Naive thymus-derived CD4-positive, alpha-beta T cell (primary cell): ENCODE measurements at regions not wholly inside any gene's neighbourhood (a gene's known extent, or its start where the extent isn't known, plus 50 kb on each side); places are given as distances from the start of the nearest gene placed in this dataset.
"Not testable (repeated sequence)": the region's sequence is repeated elsewhere in the genome, so short reads cannot be mapped to it uniquely, and the experiment has no call there.

Source experiments
- ATAC-seq: fragments of 150-1000 bp; cut with Tn5 transposase; 2 replicates; pipeline ENCODE4 v1.10.0; 2021; ENCODE audit warnings: mild to moderate bottlenecking, moderate library complexity
- CTCF ChIA-PET: fragments of 350-600 bp; sonication (Branson Sonifier 250); formaldehyde crosslinking; loops from one replicate; lab custom pipeline; 2021; ENCODE audit warnings: antibody characterized with exemption; lab: Charles Lee
- POLR2A ChIA-PET: fragments of 350-600 bp; sonication (Branson Sonifier 250); formaldehyde crosslinking; loops from one replicate; lab custom pipeline; 2021; ENCODE audit warnings: antibody characterized with exemption, inconsistent platforms; lab: Charles Lee
- DNase-seq, 9 donors: peaks; one replicate each; pipeline versions ENCODE4 v3.0.0 to v3.0.0-alpha.2; 2020 to 2022; ENCODE audit warnings: mixed read lengths in 1 of 9
- H3K27ac ChIP-seq: one replicate; pipeline ENCODE4 v1.7.0; 2013; ENCODE audit warnings: mild to moderate bottlenecking, low read depth, low read length, moderate library complexity
- H3K27me3 ChIP-seq, 2 donors: one replicate each; pipeline ENCODE4 v1.7.0; 2013; ENCODE audit warnings: low read length in 2 of 2, mild to moderate bottlenecking in 2 of 2, moderate library complexity in 2 of 2; ENCODE audit not compliant: control insufficient read depth in 2 of 2, insufficient read depth in 2 of 2
- H3K36me3 ChIP-seq, 3 experiments: 1 replicate in 2 of 3; 2 replicates in 1 of 3; pipeline ENCODE4 v1.7.0; 2013; ENCODE audit warnings: low read length in 3 of 3, mild to moderate bottlenecking in 3 of 3, moderate library complexity in 1 of 3; ENCODE audit not compliant: insufficient read depth in 3 of 3, control insufficient read depth in 2 of 3
- H3K4me1 ChIP-seq, 2 donors: one replicate each; pipeline ENCODE4 v1.7.0; 2013; ENCODE audit warnings: low read length in 2 of 2, mild to moderate bottlenecking in 2 of 2, moderate library complexity in 1 of 2; ENCODE audit not compliant: control insufficient read depth in 2 of 2, insufficient read depth in 2 of 2
- H3K4me3 ChIP-seq: 2 replicates; pipeline ENCODE4 v1.7.0; 2013; ENCODE audit warnings: mild to moderate bottlenecking, low read length
- H3K9me3 ChIP-seq, 3 experiments: 1 replicate in 2 of 3; 2 replicates in 1 of 3; pipeline ENCODE4 v1.7.0; 2013; ENCODE audit warnings: low read length in 3 of 3; ENCODE audit not compliant: control insufficient read depth in 2 of 3
- H3K27ac Mint-ChIP-seq, 9 donors: one replicate each; pipeline ENCODE4 v1.8.0; 2020 to 2022; ENCODE audit warnings: mixed read lengths in 9 of 9, mild to moderate bottlenecking in 8 of 9, moderate library complexity in 5 of 9, inconsistent platforms in 2 of 9
- H3K27me3 Mint-ChIP-seq, 5 donors: one replicate each; pipeline ENCODE4 v1.8.0; 2021 to 2022; ENCODE audit warnings: mixed read lengths in 5 of 5, mild to moderate bottlenecking in 1 of 5
- H3K36me3 Mint-ChIP-seq, 5 donors: one replicate each; pipeline ENCODE4 v1.8.0; 2020 to 2022; ENCODE audit warnings: mixed read lengths in 5 of 5, mild to moderate bottlenecking in 3 of 5, inconsistent platforms in 1 of 5
- H3K4me1 Mint-ChIP-seq, 7 donors: one replicate each; pipeline ENCODE4 v1.8.0; 2020 to 2022; ENCODE audit warnings: mixed read lengths in 7 of 7, mild to moderate bottlenecking in 3 of 7, inconsistent platforms in 1 of 7
- H3K4me3 Mint-ChIP-seq, 10 donors: one replicate each; pipeline ENCODE4 v1.8.0; 2020 to 2022; ENCODE audit warnings: mild to moderate bottlenecking in 10 of 10, mixed read lengths in 10 of 10, moderate library complexity in 6 of 10, inconsistent platforms in 2 of 10
- H3K9me3 Mint-ChIP-seq, 11 donors: one replicate each; pipeline ENCODE4 v1.8.0; 2020 to 2022; ENCODE audit warnings: mixed read lengths in 11 of 11, mild to moderate bottlenecking in 4 of 11, inconsistent platforms in 1 of 11, moderate library complexity in 1 of 11
- intact Hi-C, 2 donors: fragments of 100-400 bp; cut with micrococcal nuclease; formaldehyde crosslinking; loops; one replicate each; pipeline ENCODE4 v1.15.1; 2023

GRCh38 chr17:62206550-62206949 lies 141.5 kb upstream of the MED13 start:
- DNase-seq (no peak), ATAC-seq (no peak)
- intact Hi-C loops: no loop called here
- no peak overlapping the region for H3K27ac ChIP-seq
- no peak overlapping the region for H3K4me3 ChIP-seq
- no peaks in the 10 kb centered on the region for H3K9me3 ChIP-seq
- H3K36me3 ChIP-seq: no peaks in the 10 kb centered on the region
- Mint-ChIP-seq H3K36me3 (no peaks in the 10 kb centered on the region), H3K27ac (no peak overlapping the region), H3K4me1 (peaks cover 0 to 1% (median 0%) of the 10 kb centered on the region in 7 donors), H3K4me3 (no peak overlapping the region), H3K27me3 (peaks cover 0 to 9% (median 6%) of the 10 kb centered on the region in 5 donors), H3K9me3 (peaks cover 0 to 5% (median 2%) of the 10 kb centered on the region in 11 donors)
- POLR2A ChIA-PET: no interaction called here
- CTCF ChIA-PET: no interaction called here
- no peaks in the 10 kb centered on the region for H3K27me3 ChIP-seq
- no peaks in the 10 kb centered on the region for H3K4me1 ChIP-seq

- H3K27ac ChIP-seq, H3K4me3 Mint-ChIP-seq, H3K4me3 ChIP-seq, CTCF ChIA-PET, H3K9me3 ChIP-seq, H3K36me3 ChIP-seq, H3K4me1 Mint-ChIP-seq, H3K27ac Mint-ChIP-seq, POLR2A ChIA-PET, H3K9me3 Mint-ChIP-seq, ATAC-seq, H3K36me3 Mint-ChIP-seq, H3K4me1 ChIP-seq, H3K27me3 ChIP-seq, intact Hi-C loops, DNase-seq: not testable (repeated sequence)
- peaks cover 0 to 14% (median 6%) of the 10 kb centered on the region in 5 donors for H3K27me3 Mint-ChIP-seq
These were observed 132.1 kb upstream of the MED13 start for GRCh38 chr17:62197156-62197555.

GRCh38 chr17:62196587-62196986 lies 131.5 kb upstream of the MED13 start:
- intact Hi-C loops, H3K27ac ChIP-seq, ATAC-seq, H3K9me3 Mint-ChIP-seq, H3K36me3 Mint-ChIP-seq, CTCF ChIA-PET, POLR2A ChIA-PET, H3K9me3 ChIP-seq, H3K4me1 ChIP-seq, H3K27me3 ChIP-seq, H3K36me3 ChIP-seq, H3K4me3 Mint-ChIP-seq, H3K4me3 ChIP-seq, DNase-seq, H3K4me1 Mint-ChIP-seq, H3K27ac Mint-ChIP-seq: not testable (repeated sequence)
- peaks cover 0 to 14% (median 6%) of the 10 kb centered on the region in 5 donors for H3K27me3 Mint-ChIP-seq

GRCh38 chr17:62194401-62194800 lies 129.3 kb upstream of the MED13 start:
- H3K4me3 ChIP-seq: no peak overlapping the region
- DNase-seq (no peak), ATAC-seq (no peak)
- Mint-ChIP-seq H3K9me3 (peaks cover 0 to 3% (median 0%) of the 10 kb centered on the region in 11 donors), H3K4me3 (no peak overlapping the region), H3K36me3 (peaks cover 0 to 3% (median 0%) of the 10 kb centered on the region in 5 donors), H3K4me1 (no peaks in the 10 kb centered on the region), H3K27ac (no peak overlapping the region), H3K27me3 (peaks cover 0 to 14% (median 4%) of the 10 kb centered on the region in 5 donors)
- CTCF ChIA-PET: no interaction called here
- POLR2A ChIA-PET: no interaction called here
- H3K27me3 ChIP-seq: no peaks in the 10 kb centered on the region
- no peaks in the 10 kb centered on the region for H3K4me1 ChIP-seq
- no peak overlapping the region for H3K27ac ChIP-seq
- H3K9me3 ChIP-seq: no peaks in the 10 kb centered on the region
- H3K36me3 ChIP-seq: no peaks in the 10 kb centered on the region
- intact Hi-C loops: no loop called here

- Histone ChIP-seq H3K36me3 (no peaks in the 10 kb centered on the region), H3K4me1 (no peaks in the 10 kb centered on the region), H3K27me3 (no peaks in the 10 kb centered on the region), H3K4me3 (no peak overlapping the region), H3K9me3 (no peaks in the 10 kb centered on the region), H3K27ac (no peak overlapping the region)
- ATAC-seq (no peak), DNase-seq (no peak)
- intact Hi-C loops: no loop called here
- Mint-ChIP-seq H3K4me1 (no peaks in the 10 kb centered on the region), H3K36me3 (peaks cover 0 to 3% (median 0%) of the 10 kb centered on the region in 5 donors), H3K9me3 (peaks cover 0 to 3% (median 0%) of the 10 kb centered on the region in 11 donors), H3K4me3 (no peak overlapping the region), H3K27me3 (peaks cover 0 to 10% (median 4%) of the 10 kb centered on the region in 5 donors), H3K27ac (no peak overlapping the region)
- ChIA-PET POLR2A (no interaction called here), CTCF (no interaction called here)
These were observed 128.2 kb upstream of the MED13 start for GRCh38 chr17:62193249-62193648.

GRCh38 chr17:62191390-62192361 lies 126.6 kb upstream of the MED13 start:
- Mint-ChIP-seq H3K4me3 (no peak overlapping the region), H3K36me3 (peaks cover 0 to 3% (median 0%) of the 10 kb centered on the region in 5 donors), H3K4me1 (no peaks in the 10 kb centered on the region), H3K27ac (no peak overlapping the region), H3K9me3 (peaks cover 0 to 3% (median 0%) of the 10 kb centered on the region in 11 donors), H3K27me3 (peaks cover 0 to 9% (median 5%) of the 10 kb centered on the region in 5 donors)
- ATAC-seq: no peak
- no peak overlapping the region for H3K4me3 ChIP-seq
- no peaks in the 10 kb centered on the region for H3K9me3 ChIP-seq
- ChIA-PET CTCF (no interaction called here), POLR2A (no interaction called here)
- intact Hi-C loops: no loop called here
- H3K27ac ChIP-seq: no peak overlapping the region
- no peaks in the 10 kb centered on the region for H3K4me1 ChIP-seq
- DNase-seq: no peak
- H3K27me3 ChIP-seq: no peaks in the 10 kb centered on the region
- H3K36me3 ChIP-seq: no peaks in the 10 kb centered on the region
